ENCODE measurements at regions not wholly inside any gene's neighbourhood (a gene's known extent, or its start where the extent isn't known, plus 50 kb on each side); places are given as distances from the start of the nearest gene placed in this dataset.

GRCh38 chr12:64998371-64999147 lies 122.5 kb downstream of the WIF1 start:
- no peak for DNase-seq (ENCODE audit: low read depth)

GRCh38 chr12:64999148-64999425 lies 122.0 kb downstream of the WIF1 start:
- DNase-seq (ENCODE audit: low read depth), result no peak

All from myocyte (in vitro differentiated cells).